H1 (cell line): ENCODE measurements at regions not wholly inside any gene's neighbourhood (a gene's known extent, or its start where the extent isn't known, plus 50 kb on each side); places are given as distances from the start of the nearest gene placed in this dataset.

Source experiments
- CTCF ChIA-PET: fragments of 300-600 bp; sonication (Branson Sonifier 250); formaldehyde crosslinking; loops from one replicate; lab custom pipeline; 2021; ENCODE audit not compliant: partially characterized antibody; lab: Charles Lee
- POLR2A ChIA-PET: fragments of 300-600 bp; sonication (Branson Sonifier 250); formaldehyde crosslinking; loops from one replicate; lab custom pipeline; 2021; ENCODE audit warnings: inconsistent platforms; ENCODE audit not compliant: partially characterized antibody; lab: Charles Lee
- DNase-seq, 2 experiments: peaks; one replicate each; pipeline versions ENCODE4 v3.0.0 to v3.0.0-alpha.2; 2010 to 2022; ENCODE audit warnings: low spot score in 2 of 2, low read depth in 1 of 2, mixed read lengths in 1 of 2
- FAIRE-seq: peaks from 2 replicates; lab custom pipeline; 2011; peaks lifted over from hg19 to GRCh38; lab: Jason Lieb, UNC
- H2AFZ ChIP-seq: 2 replicates; pipeline ENCODE4 v1.8.1; 2012; ENCODE audit warnings: low read length, inconsistent platforms
- H2AK5ac ChIP-seq: 2 replicates; pipeline ENCODE4 v1.6.1; 2013; ENCODE audit warnings: low read depth, low read length
- H2BK120ac ChIP-seq: replicated peaks from 2 replicates; pipeline ENCODE3; 2013; ENCODE audit warnings: low read depth, low read length, inconsistent platforms
- H2BK12ac ChIP-seq: 2 replicates; pipeline ENCODE4 v1.6.1; 2013; ENCODE audit warnings: low read depth, low read length
- H2BK15ac ChIP-seq: 2 replicates; pipeline ENCODE4 v1.6.1; 2013; ENCODE audit warnings: low read length
- H2BK20ac ChIP-seq: 2 replicates; pipeline ENCODE4 v1.6.1; 2013; ENCODE audit warnings: low read length
- H2BK5ac ChIP-seq: 2 replicates; pipeline ENCODE4 v1.6.1; 2013; ENCODE audit warnings: low read depth, low read length
- H3K14ac ChIP-seq: 2 replicates; pipeline ENCODE4 v1.6.1; 2013; ENCODE audit warnings: inconsistent platforms; ENCODE audit not compliant: insufficient read length
- H3K18ac ChIP-seq: 2 replicates; pipeline ENCODE4 v1.6.1; 2013; ENCODE audit warnings: low read length; ENCODE audit errors: extremely low read depth
- H3K23ac ChIP-seq: 2 replicates; pipeline ENCODE4 v1.6.1; 2013; ENCODE audit warnings: inconsistent platforms; ENCODE audit not compliant: insufficient read length
- H3K23me2 ChIP-seq: 2 replicates; pipeline ENCODE4 v1.6.1; 2013; ENCODE audit warnings: low read depth, low read length
- H3K27ac ChIP-seq: 2 replicates; pipeline ENCODE4 v1.6.1; 2011; ENCODE audit warnings: low read depth, low read length, inconsistent platforms
- H3K27me3 ChIP-seq, 4 experiments: replicated peaks in 1 of 4; 1 replicate in 1 of 4; 2 replicates in 3 of 4; pipeline versions ENCODE4 v1.6.1 to v1.8.1; 2011 to 2013; ENCODE audit warnings: low read length in 3 of 4, mild to moderate bottlenecking in 3 of 4, inconsistent platforms in 2 of 4, mixed read lengths in 2 of 4, moderate library complexity in 1 of 4; ENCODE audit not compliant: control insufficient read depth in 3 of 4, insufficient read depth in 3 of 4; ENCODE audit errors: extremely low read depth in 1 of 4
- H3K36me3 ChIP-seq, 4 experiments: 2 replicates each; pipeline versions ENCODE4 v1.6.1 to v1.8.1; 2011 to 2013; ENCODE audit warnings: mild to moderate bottlenecking in 4 of 4, low read length in 3 of 4, moderate library complexity in 2 of 4, control low read depth in 1 of 4, inconsistent platforms in 1 of 4; ENCODE audit not compliant: insufficient read depth in 4 of 4, control insufficient read depth in 2 of 4
- H3K4ac ChIP-seq: replicated peaks from 2 replicates; pipeline ENCODE3; 2013; ENCODE audit warnings: low read length, low read depth, mixed read lengths, inconsistent platforms; ENCODE audit not compliant: insufficient read length
- H3K4me1 ChIP-seq, 4 experiments: replicated peaks in 1 of 4; 1 replicate in 1 of 4; 2 replicates in 3 of 4; pipeline versions ENCODE4 v1.6.1 to v1.8.1; 2011 to 2013; ENCODE audit warnings: low read length in 3 of 4, inconsistent platforms in 2 of 4, mixed read lengths in 1 of 4; ENCODE audit not compliant: insufficient read depth in 4 of 4, control insufficient read depth in 3 of 4
- H3K4me2 ChIP-seq, 2 experiments: 2 replicates each; pipeline versions ENCODE4 v1.6.1 to v1.8.1; 2011 to 2013; ENCODE audit warnings: low read depth in 2 of 2, low read length in 2 of 2, control low read depth in 1 of 2, inconsistent platforms in 1 of 2, mild to moderate bottlenecking in 1 of 2; ENCODE audit not compliant: insufficient read depth in 1 of 2
- H3K4me3 ChIP-seq, 4 experiments: fragments of 200-600, 300-600 bp in 1 of 4; sonication (generic), shearing (Covaris generic), sonication (Bioruptor Twin) in 1 of 4; 2 replicates each; pipeline versions ENCODE4 v1.5.1 to v1.8.1; 2011 to 2016; ENCODE audit warnings: low read length in 4 of 4, low read depth in 3 of 4, control low read depth in 2 of 4, inconsistent platforms in 2 of 4, mild to moderate bottlenecking in 2 of 4, mixed read lengths in 1 of 4, moderate library complexity in 1 of 4; ENCODE audit not compliant: insufficient read depth in 2 of 4; ENCODE audit errors: extremely low read depth in 1 of 4
- H3K56ac ChIP-seq: replicated peaks from 2 replicates; pipeline ENCODE3; 2013; ENCODE audit warnings: low read depth, mild to moderate bottlenecking, mixed read lengths, low read length, inconsistent platforms; ENCODE audit not compliant: insufficient read length
- H3K79me1 ChIP-seq: 2 replicates; pipeline ENCODE4 v1.6.1; 2013; ENCODE audit warnings: low read depth, low read length, control low read depth
- H3K79me2 ChIP-seq, 2 experiments: 2 replicates each; pipeline versions ENCODE4 v1.6.1 to v1.8.1; 2012 to 2013; ENCODE audit warnings: low read length in 2 of 2, mild to moderate bottlenecking in 2 of 2, inconsistent platforms in 1 of 2; ENCODE audit not compliant: insufficient read depth in 2 of 2, control insufficient read depth in 1 of 2
- H3K9ac ChIP-seq, 4 experiments: replicated peaks in 1 of 4; 1 replicate in 1 of 4; 2 replicates in 3 of 4; pipeline versions ENCODE4 v1.6.1 to v1.8.1; 2011 to 2013; ENCODE audit warnings: low read depth in 3 of 4, low read length in 3 of 4, control low read depth in 2 of 4, mild to moderate bottlenecking in 2 of 4, moderate library complexity in 2 of 4, inconsistent platforms in 1 of 4; ENCODE audit errors: extremely low read depth in 1 of 4
- H3K9me3 ChIP-seq, 2 experiments: 2 replicates each; pipeline versions ENCODE4 v1.6.1 to v1.8.1; 2012 to 2013; ENCODE audit warnings: mild to moderate bottlenecking in 2 of 2, moderate library complexity in 2 of 2, control low read depth in 1 of 2, inconsistent platforms in 1 of 2, low read depth in 1 of 2, low read length in 1 of 2, mixed read lengths in 1 of 2; ENCODE audit not compliant: insufficient read depth in 2 of 2
- H4K20me1 ChIP-seq, 2 experiments: replicated peaks in 1 of 2; 2 replicates each; pipeline versions ENCODE3 to v1.8.1; 2011 to 2013; ENCODE audit warnings: inconsistent platforms in 2 of 2, low read length in 2 of 2, mild to moderate bottlenecking in 1 of 2; ENCODE audit not compliant: insufficient read depth in 2 of 2, control insufficient read depth in 1 of 2
- H4K5ac ChIP-seq: 2 replicates; pipeline ENCODE4 v1.6.1; 2013; ENCODE audit warnings: low read length, low read depth, mixed read lengths, inconsistent platforms; ENCODE audit not compliant: insufficient read length
- H4K8ac ChIP-seq: 2 replicates; pipeline ENCODE4 v1.8.0; 2013; ENCODE audit warnings: mild to moderate bottlenecking, moderate library complexity, low read length, inconsistent platforms; ENCODE audit not compliant: insufficient read depth; ENCODE audit errors: extremely low read depth
- H4K91ac ChIP-seq: replicated peaks from 2 replicates; pipeline ENCODE3; 2013; ENCODE audit warnings: low read length, mixed read lengths, inconsistent platforms; ENCODE audit not compliant: insufficient read length
- BCL11A ChIP-seq, 2 experiments: IDR thresholded peaks; one replicate each; pipeline ENCODE4 v1.6.1; 2011; ENCODE audit warnings: low read depth in 2 of 2, low read length in 2 of 2, mild to moderate bottlenecking in 2 of 2
- BRCA1 ChIP-seq: IDR thresholded peaks from 2 replicates; pipeline ENCODE4 v1.6.1; 2012; ENCODE audit warnings: low read depth, low read length, improper control_type of control experiment
- GTF2F1 ChIP-seq: IDR thresholded peaks from 2 replicates; pipeline ENCODE4 v1.6.1; 2012; ENCODE audit warnings: low read depth, low read length, improper control_type of control experiment, borderline replicate concordance
- RXRA ChIP-seq: IDR thresholded peaks from 2 replicates; pipeline ENCODE4 v1.6.1; 2011; ENCODE audit warnings: low read depth, mild to moderate bottlenecking, low read length, moderate library complexity; ENCODE audit not compliant: insufficient read depth
- SAP30 ChIP-seq: fragments of 300-600 bp; sonication (generic); IDR thresholded peaks from 2 replicates; pipeline ENCODE4 v1.7.1; 2012; ENCODE audit warnings: low read length, moderate library complexity, mild to moderate bottlenecking, inconsistent platforms; ENCODE audit not compliant: insufficient read depth, insufficient replicate concordance
- YY1 ChIP-seq: IDR thresholded peaks from 2 replicates; pipeline ENCODE4 v1.6.1; 2011; ENCODE audit warnings: low read depth, mild to moderate bottlenecking, low read length
- ZNF274 ChIP-seq: IDR thresholded peaks from 2 replicates; pipeline ENCODE4 v1.7.0; 2012; ENCODE audit warnings: low read length, borderline replicate concordance; ENCODE audit errors: extremely low read depth
- WGBS, 2 experiments: shearing (Covaris generic) in 1 of 2; methylation state at CpG; one replicate each; pipeline versions ENCODE4 v1.1.6 to v1.1.7; 2013 to 2015; ENCODE audit warnings: low lambda C conversion rate in 2 of 2, mixed read lengths in 2 of 2, inconsistent platforms in 1 of 2, low coverage in 1 of 2, missing lambda C conversion rate in 1 of 2; ENCODE audit not compliant: insufficient replicate concordance in 2 of 2, insufficient coverage in 1 of 2, insufficient read length in 1 of 2; ENCODE audit errors: extremely low coverage in 1 of 2, missing lambda C conversion rate in 1 of 2; 5-methylcytosine and 5-hydroxymethylcytosine counted together
- TF ChIP-seq, protein P1 (sequence below): IDR thresholded peaks from 2 replicates; pipeline ENCODE4 v1.6.1; 2012; ENCODE audit warnings: low read length, inconsistent platforms

- H3K4me1 ChIP-seq = no peaks in the 10 kb centered on the region
- no peaks in the 10 kb centered on the region for H3K36me3 ChIP-seq
- no peak overlapping the region for H4K5ac ChIP-seq
- no peak overlapping the region for H2BK120ac ChIP-seq
- FAIRE-seq (no peak), DNase-seq (no peak)
- TF ChIP-seq YY1 (no peak), RXRA (no peak), SAP30 (no peak), BCL11A (IDR thresholded peaks at IDR 0.05; ENCODE audit: low read depth in 2 of 2, low read length in 2 of 2) (no peak), ZNF274 (no peak), BRCA1 (no peak), GTF2F1 (no peak)
- TF ChIP-seq, protein P1, sequence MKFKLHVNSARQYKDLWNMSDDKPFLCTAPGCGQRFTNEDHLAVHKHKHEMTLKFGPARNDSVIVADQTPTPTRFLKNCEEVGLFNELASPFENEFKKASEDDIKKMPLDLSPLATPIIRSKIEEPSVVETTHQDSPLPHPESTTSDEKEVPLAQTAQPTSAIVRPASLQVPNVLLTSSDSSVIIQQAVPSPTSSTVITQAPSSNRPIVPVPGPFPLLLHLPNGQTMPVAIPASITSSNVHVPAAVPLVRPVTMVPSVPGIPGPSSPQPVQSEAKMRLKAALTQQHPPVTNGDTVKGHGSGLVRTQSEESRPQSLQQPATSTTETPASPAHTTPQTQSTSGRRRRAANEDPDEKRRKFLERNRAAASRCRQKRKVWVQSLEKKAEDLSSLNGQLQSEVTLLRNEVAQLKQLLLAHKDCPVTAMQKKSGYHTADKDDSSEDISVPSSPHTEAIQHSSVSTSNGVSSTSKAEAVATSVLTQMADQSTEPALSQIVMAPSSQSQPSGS = no peak
- H2AK5ac ChIP-seq = no peak overlapping the region
- no peak overlapping the region for H2BK5ac ChIP-seq
- no peak overlapping the region for H4K91ac ChIP-seq
- H4K8ac ChIP-seq = no peak overlapping the region
- no peak overlapping the region for H3K23ac ChIP-seq
- no peaks in the 10 kb centered on the region for H3K79me1 ChIP-seq
- H3K27ac ChIP-seq = no peak overlapping the region
- H3K4me2 ChIP-seq = no peak overlapping the region
- no peaks in the 10 kb centered on the region for H3K79me2 ChIP-seq
- 92% methylated on average over 2 of the region's 2 CpGs; no CpG with 5 or more reads in 1 of the 2 experiments for WGBS, 2 experiments
- no peak overlapping the region for H2BK15ac ChIP-seq
- H3K9ac ChIP-seq = no peak overlapping the region
- no peak overlapping the region for H3K4me3 ChIP-seq
- POLR2A ChIA-PET = no interaction called here
- no peak overlapping the region for H3K18ac ChIP-seq
- CTCF ChIA-PET = no interaction called here
- no peak overlapping the region for H2BK12ac ChIP-seq
- no peak overlapping the region for H3K4ac ChIP-seq
- H4K20me1 ChIP-seq = no peaks in the 10 kb centered on the region
- H3K56ac ChIP-seq = no peak overlapping the region
- no peaks in the 10 kb centered on the region for H3K27me3 ChIP-seq
- H3K9me3 ChIP-seq = no peaks in the 10 kb centered on the region
- H3K14ac ChIP-seq = no peak overlapping the region
- H3K23me2 ChIP-seq = no peaks in the 10 kb centered on the region
- no peak overlapping the region for H2AFZ ChIP-seq
- H2BK20ac ChIP-seq = no peak overlapping the region
Observed at GRCh38 chr1:163981500-163982030, 577.4 kb upstream of the PBX1 start.
